ENCODE measurements at regions not wholly inside any gene's neighbourhood (a gene's known extent, or its start where the extent isn't known, plus 50 kb on each side); places are given as distances from the start of the nearest gene placed in this dataset.

GRCh38 chr5:155068616-155069100 lies 55.1 kb downstream of the KIF4B start:
- no peak for DNase-seq

- DNase-seq: no peak
Measured at GRCh38 chr5:155069961-155070360, 56.4 kb downstream of the KIF4B start.

- DNase-seq: no peak
Measured at GRCh38 chr5:155070781-155071180, 57.2 kb downstream of the KIF4B start.

- no peak for DNase-seq
Measured at GRCh38 chr5:155076379-155076778, 62.8 kb downstream of the KIF4B start.

GRCh38 chr5:155079698-155080097 lies 66.1 kb downstream of the KIF4B start:
- no peak for DNase-seq

- DNase-seq: no peak
Measured at GRCh38 chr5:155080721-155081120, 67.2 kb downstream of the KIF4B start.

- DNase-seq: no peak
Measured at GRCh38 chr5:155081618-155082017, 68.1 kb downstream of the KIF4B start.

GRCh38 chr5:155082401-155082800 lies 68.8 kb downstream of the KIF4B start:
- DNase-seq: no peak

- no peak for DNase-seq
Measured at GRCh38 chr5:155085282-155085989, 71.9 kb downstream of the KIF4B start.

- DNase-seq: no peak
Measured at GRCh38 chr5:155087036-155087435, 73.5 kb downstream of the KIF4B start.

GRCh38 chr5:155088811-155089210 lies 75.3 kb downstream of the KIF4B start:
- no peak for DNase-seq

- no peak for DNase-seq
Measured at GRCh38 chr5:155089643-155090042, 76.1 kb downstream of the KIF4B start.

- DNase-seq: no peak
Measured at GRCh38 chr5:155091063-155091648, 77.6 kb downstream of the KIF4B start.

GRCh38 chr5:155091768-155092717 lies 78.5 kb downstream of the KIF4B start:
- DNase-seq: peak in 2 of 3 donors; percentile 5 to 7

GRCh38 chr5:155094455-155094854 lies 80.9 kb downstream of the KIF4B start:
- no peak for DNase-seq

- no peak for DNase-seq
Measured at GRCh38 chr5:155097995-155098394, 84.4 kb downstream of the KIF4B start.

- no peak for DNase-seq
Measured at GRCh38 chr5:155098433-155098832, 84.9 kb downstream of the KIF4B start.

GRCh38 chr5:155101697-155102096 lies 88.1 kb downstream of the KIF4B start:
- no peak for DNase-seq

- DNase-seq: no peak
Measured at GRCh38 chr5:155103146-155103545, 89.6 kb downstream of the KIF4B start.

- no peak for DNase-seq
Measured at GRCh38 chr5:155104441-155104840, 90.9 kb downstream of the KIF4B start.

GRCh38 chr5:155106221-155106620 lies 92.7 kb downstream of the KIF4B start:
- no peak for DNase-seq

GRCh38 chr5:155113888-155114287 lies 100.3 kb downstream of the KIF4B start:
- no peak for DNase-seq

GRCh38 chr5:155114655-155115054 lies 101.1 kb downstream of the KIF4B start:
- DNase-seq: no peak
